ENCODE measurements at regions not wholly inside any gene's neighbourhood (a gene's known extent, or its start where the extent isn't known, plus 50 kb on each side); places are given as distances from the start of the nearest gene placed in this dataset.

GRCh38 chr5:159814222-159814621 lies 102.1 kb upstream of the ADRA1B start:
- no peak for ATAC-seq
- intact Hi-C loops (cut with micrococcal nuclease; ENCODE audit: unreplicated experiment) (no loop called here), in situ Hi-C loops (cut with MboI) (no loop called here)
- FAIRE-seq, result no peak
- Histone ChIP-seq H4K20me1 (ENCODE audit: control insufficient read depth, insufficient read depth) (no peaks in the 10 kb centered on the region), H3K36me3 (ENCODE audit: control insufficient read depth in 2 of 2, insufficient read depth in 2 of 2, low read length in 1 of 2) (no peaks in the 10 kb centered on the region), H3K9ac (ENCODE audit: control insufficient read depth, insufficient read depth, low read length) (no peak overlapping the region), H3K27me3 (replicated peaks in 1 of 2; ENCODE audit: control insufficient read depth in 2 of 2, insufficient read depth in 2 of 2, low read length in 1 of 2) (no peaks in the 10 kb centered on the region; a peak in 1 of 4 replicates), H3K79me2 (ENCODE audit: control insufficient read depth, insufficient read depth, low read length) (no peaks in the 10 kb centered on the region), H3K4me2 (ENCODE audit: control insufficient read depth, insufficient read depth) (no peak overlapping the region), H3K9me3 (replicated peaks; ENCODE audit: control insufficient read depth, insufficient read depth, low read length) (no peaks in the 10 kb centered on the region), H2AFZ (ENCODE audit: control insufficient read depth, low read depth, low read length) (no peak overlapping the region), H3K4me1 (ENCODE audit: control insufficient read depth, insufficient read depth, low read length) (no peaks in the 10 kb centered on the region), H3K27ac (ENCODE audit: control insufficient read depth, insufficient read depth) (no peak overlapping the region), H3K4me3 (no peak overlapping the region)
- POLR2A ChIA-PET, result no interaction called here
- no TSS peak for BruUV-seq (replicated peaks)
- SMC1A ChIA-PET (ENCODE audit: uncharacterized antibody, unreplicated experiment), result interaction anchor here (1.2 kb wide), 1 partner anchor 287 kb away, joined by 3 read pairs; no protein-coding TSS in a partner anchor
- WGBS (ENCODE audit: insufficient coverage, insufficient replicate concordance, low lambda C conversion rate, missing lambda C conversion rate), result 10% methylated on average over 3 of the region's 3 CpGs
- CTCF ChIA-PET, result no interaction called here
- RAD21 ChIA-PET (ENCODE audit: unreplicated experiment), result no interaction called here
- DNase-seq (ENCODE audit: low read depth, low spot score), result no peak
- no peak for TF ChIP-seq IKZF2 (IDR thresholded peaks at IDR 0.05)
- TF ChIP-seq ZNF24 (IDR thresholded peaks at IDR 0.05), result no peak
- no peak for TF ChIP-seq IKZF1 (conservative IDR thresholded peaks at IDR 0.05)
- no peak for TF ChIP-seq SMARCA5 (IDR thresholded peaks at IDR 0.05)
- no peak for TF ChIP-seq RAD21 (IDR thresholded peaks at IDR 0.05; ENCODE audit: insufficient read depth, low read depth, low read length)
- no peak for TF ChIP-seq TARDBP (IDR thresholded peaks at IDR 0.05; ENCODE audit: borderline replicate concordance)
- TF ChIP-seq ASH2L (IDR thresholded peaks at IDR 0.05; ENCODE audit: borderline replicate concordance, low read depth), result no peak
- TF ChIP-seq NFIC (IDR thresholded peaks at IDR 0.05; ENCODE audit: low read depth, low read length), result no peak
- no peak for TF ChIP-seq ZBTB4 (CRISPR knock-in tag; IDR thresholded peaks at IDR 0.05)
- no peak for TF ChIP-seq HDGF (IDR thresholded peaks at IDR 0.05)
- TF ChIP-seq KDM1A (IDR thresholded peaks at IDR 0.05; ENCODE audit: borderline replicate concordance), result no peak
- TF ChIP-seq ELK1 (IDR thresholded peaks at IDR 0.05; ENCODE audit: low read depth, low read length), result no peak
- TF ChIP-seq RBBP5 (conservative IDR thresholded peaks at IDR 0.05), result no peak
- TF ChIP-seq GATAD2B (conservative IDR thresholded peaks at IDR 0.05; ENCODE audit: low read depth), result no peak
- no peak for TF ChIP-seq E2F4 (IDR thresholded peaks at IDR 0.05; ENCODE audit: low read depth, low read length)
- TF ChIP-seq ZNF687 (IDR thresholded peaks at IDR 0.05), result no peak
- TF ChIP-seq WRNIP1 (IDR thresholded peaks at IDR 0.05; ENCODE audit: borderline replicate concordance, low read depth, low read length), result no peak
- TF ChIP-seq TCF12 (IDR thresholded peaks at IDR 0.05; ENCODE audit: low read depth, low read length), result no peak

Data from GM12878 (cell line).